NOMO-1 treated with DMSO at 0.1 percent for 48 hours (cell line): ENCODE measurements at regions not wholly inside any gene's neighbourhood (a gene's known extent, or its start where the extent isn't known, plus 50 kb on each side); places are given as distances from the start of the nearest gene placed in this dataset.

Experiments used
- DNase-seq: peaks from one replicate; lab custom pipeline; 2025; ENCODE audit not compliant: unreplicated experiment; lab: John Stamatoyannopoulos, UW

GRCh38 chr17:79325709-79326430 is 251.2 kb downstream of the ENGASE start:
- no peak for DNase-seq

GRCh38 chr17:79324194-79324593 is 249.6 kb downstream of the ENGASE start:
- no peak for DNase-seq

- no peak for DNase-seq
These were observed 248.9 kb downstream of the ENGASE start for GRCh38 chr17:79323566-79323965.

- no peak for DNase-seq
These were observed 247.8 kb downstream of the ENGASE start for GRCh38 chr17:79322211-79323123.

GRCh38 chr17:79320331-79320730 is 245.7 kb downstream of the ENGASE start:
- no peak for DNase-seq

- no peak for DNase-seq
These were observed 243.3 kb downstream of the ENGASE start for GRCh38 chr17:79317916-79318315.

DNA sequence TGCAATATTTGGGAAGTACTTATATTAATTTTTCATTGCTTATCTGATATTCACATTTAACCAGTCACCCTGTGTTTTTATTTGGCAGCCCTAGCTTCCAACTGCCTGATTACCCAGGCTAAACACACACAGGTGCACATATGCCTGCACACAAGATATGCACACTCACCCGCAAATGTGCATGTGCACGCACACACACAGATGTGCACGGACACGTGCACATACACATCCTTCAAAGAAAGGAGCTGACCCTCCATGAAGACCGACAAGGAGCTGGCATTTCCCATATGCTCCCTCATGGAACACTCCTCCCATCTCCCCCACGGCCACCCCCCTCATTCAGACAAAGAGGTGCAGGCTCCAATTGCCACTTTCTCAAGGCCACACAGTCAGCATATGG is 242.2 kb downstream of the ENGASE start:
- DNase-seq, result no peak

GRCh38 chr17:79315358-79316105 is 240.9 kb downstream of the ENGASE start:
- no peak for DNase-seq

DNA sequence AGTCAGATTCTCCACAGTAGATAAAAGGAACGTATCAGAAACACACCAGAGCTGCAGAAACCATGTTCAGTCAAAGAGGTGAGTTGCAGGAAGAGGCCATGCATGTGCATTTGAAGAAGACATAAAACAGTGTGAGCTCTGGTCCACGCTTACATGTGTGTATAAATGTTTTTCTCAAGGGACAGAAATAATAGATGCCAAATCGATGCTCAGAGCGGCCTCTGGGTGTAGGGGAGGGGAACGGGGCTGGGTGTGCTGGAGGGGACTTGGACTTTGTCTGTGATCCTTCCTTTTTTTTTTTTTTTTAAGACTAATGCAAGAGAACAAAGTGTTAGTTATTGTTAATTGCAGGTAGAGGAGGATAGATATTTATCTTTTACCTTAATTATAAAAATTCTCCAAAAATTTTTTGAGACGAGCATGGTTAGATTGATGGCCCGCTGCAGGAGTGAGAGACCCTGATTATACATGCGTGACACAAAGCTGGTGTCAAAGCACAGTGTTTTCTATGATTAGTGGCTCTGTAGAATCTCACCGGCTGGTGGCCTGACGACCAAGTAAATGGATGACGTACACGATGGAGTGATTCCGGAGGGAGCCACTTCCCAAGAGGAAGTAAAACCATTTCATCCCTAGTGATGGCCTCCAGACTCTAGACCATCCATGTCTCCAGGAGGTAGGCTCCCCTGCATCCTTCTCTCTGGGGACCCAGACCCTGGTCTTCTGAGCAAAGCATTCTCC is 240.2 kb downstream of the ENGASE start:
- no peak for DNase-seq

DNA sequence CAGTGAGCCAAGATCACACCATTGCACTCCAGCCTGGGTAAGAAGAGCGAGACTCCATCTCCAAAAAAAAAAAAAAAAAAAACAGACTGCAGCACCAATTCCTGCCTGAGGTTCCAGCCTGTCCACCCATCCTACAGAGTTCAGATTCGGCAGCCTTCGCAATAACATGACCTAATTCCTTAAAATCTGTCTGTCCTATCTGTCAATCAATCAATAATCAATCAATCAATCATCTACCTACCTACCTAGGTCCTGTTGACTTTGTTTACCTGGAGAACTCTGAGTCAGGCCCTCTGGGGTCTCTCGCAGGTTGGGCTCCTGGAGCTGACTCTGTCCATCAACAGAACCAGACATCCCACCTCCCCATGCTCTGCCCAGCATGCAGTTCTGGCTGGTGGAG is 236.7 kb downstream of the ENGASE start:
- DNase-seq, result no peak

DNA sequence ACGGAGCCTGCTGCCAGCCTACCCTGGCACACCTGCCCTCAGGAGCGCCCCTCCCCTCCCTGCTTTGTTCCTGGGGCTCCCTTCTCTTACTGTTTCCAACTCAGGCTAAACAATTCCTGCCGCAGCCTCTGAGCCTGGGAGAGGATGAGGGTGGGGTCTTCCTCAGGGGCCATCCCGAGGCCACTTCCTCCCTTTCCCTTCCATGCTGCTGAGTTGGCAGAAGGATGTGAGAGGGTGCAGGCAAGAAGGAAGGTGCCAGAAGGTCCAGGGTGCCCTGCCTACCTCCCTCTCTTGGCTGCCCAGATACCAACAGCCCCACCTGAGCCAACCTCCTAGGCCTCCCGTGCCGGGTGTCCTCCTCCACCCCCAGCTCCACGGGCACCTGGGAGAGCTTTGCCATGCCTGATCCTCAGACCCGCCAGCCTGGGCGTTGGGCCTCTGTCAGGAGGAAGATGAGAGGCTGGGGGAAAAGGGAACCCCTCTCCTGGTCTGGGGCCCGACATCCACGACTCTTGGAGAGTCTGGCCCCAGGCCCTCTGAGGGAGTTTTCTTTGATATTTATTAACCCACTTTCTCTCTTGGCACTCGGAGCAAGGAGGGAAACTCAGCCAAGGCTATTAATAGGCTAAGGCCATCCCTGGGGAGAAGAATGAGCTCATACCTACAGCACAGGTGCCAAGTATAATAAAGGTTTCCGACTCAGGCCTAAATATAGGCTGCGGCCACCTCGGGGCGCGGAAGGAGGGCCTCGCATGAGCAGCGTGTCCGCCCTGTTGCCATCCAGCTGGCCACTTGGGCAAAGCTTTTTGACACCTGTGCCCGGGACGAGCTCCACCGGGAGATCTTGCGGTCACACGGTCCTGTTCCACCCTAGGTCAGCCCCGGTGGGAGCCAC is 232.0 kb downstream of the ENGASE start:
- DNase-seq, result no peak

DNA sequence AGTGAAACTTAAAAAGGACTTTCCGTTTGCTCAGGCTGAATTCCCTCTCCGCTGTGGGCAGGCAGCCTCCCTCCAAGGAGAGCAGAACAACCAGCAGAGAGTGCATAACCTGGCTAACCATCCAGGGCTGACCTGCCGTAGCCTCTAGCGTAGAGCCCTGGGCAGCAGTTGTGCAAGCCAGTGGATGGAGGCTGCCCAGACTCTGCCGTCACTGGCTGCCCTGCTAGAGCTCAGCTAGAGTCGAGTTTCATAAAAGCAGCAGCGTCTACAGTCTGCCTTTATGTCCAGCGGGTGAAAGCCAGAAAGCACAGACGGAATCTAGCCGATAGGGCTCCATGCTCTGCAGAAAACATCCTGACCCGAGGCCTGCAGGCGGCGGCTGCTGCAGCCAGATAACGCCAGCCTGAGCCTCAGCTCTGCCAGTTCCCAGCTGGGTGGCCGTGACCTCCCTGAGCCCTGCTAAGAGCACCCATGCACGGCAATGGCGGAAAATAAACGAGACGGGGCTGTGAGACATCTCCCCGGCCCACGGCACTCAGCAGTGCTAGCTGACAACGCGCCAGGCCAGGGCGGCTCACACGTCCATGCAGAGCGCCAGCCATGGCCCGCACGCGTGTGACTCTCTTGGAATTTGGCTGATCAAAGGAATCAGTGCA is 231.3 kb downstream of the ENGASE start:
- DNase-seq, result no peak

GRCh38 chr17:79305376-79305767 is 230.7 kb downstream of the ENGASE start:
- DNase-seq, result no peak

DNA sequence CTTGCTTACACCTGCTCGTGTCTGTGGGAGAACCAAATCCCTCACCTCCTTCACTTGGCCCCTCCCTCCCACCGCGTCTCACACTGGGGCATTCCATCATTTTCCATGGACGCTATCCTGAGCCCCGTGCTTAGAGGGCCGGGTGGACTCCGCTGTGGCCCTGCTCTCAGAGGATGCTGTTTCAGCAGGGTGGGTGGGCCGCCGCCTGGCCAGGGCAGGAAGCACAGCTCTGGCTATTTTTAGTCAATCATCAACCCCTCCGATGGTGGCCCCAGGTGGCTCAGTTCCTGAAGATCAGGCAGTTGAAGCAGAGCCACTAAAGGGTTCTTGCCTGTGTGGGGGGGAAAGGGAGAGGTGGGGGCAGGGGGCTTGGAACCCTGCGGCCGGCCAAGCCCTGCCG is 230.3 kb downstream of the ENGASE start:
- DNase-seq, result no peak

DNA sequence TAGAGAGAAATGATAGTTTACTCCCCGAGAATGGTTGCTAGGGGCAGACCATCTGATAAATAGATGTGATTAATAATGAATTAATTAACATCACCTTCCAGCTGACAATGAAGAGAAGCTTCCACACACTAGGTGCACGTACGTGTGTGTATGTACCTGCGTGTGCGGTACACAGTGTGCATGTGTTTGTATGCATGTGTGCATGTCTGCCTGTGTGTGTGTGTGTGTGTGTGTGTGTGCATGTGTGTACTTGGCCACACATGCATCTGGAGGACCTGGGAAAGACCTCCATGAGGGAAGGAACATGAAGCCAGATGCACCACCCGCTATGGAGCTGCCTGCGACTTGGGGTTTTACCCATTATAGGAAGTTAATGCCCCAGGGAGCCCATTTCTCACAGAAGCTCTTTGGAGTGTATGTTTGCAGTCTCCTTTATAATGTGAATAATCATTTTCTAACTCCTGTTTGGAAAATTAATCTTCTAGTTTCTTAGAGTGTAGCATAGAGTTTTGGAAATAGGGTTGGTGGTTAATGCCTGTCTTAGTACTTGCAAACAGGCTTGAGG is 229.1 kb downstream of the ENGASE start:
- no peak for DNase-seq

DNA sequence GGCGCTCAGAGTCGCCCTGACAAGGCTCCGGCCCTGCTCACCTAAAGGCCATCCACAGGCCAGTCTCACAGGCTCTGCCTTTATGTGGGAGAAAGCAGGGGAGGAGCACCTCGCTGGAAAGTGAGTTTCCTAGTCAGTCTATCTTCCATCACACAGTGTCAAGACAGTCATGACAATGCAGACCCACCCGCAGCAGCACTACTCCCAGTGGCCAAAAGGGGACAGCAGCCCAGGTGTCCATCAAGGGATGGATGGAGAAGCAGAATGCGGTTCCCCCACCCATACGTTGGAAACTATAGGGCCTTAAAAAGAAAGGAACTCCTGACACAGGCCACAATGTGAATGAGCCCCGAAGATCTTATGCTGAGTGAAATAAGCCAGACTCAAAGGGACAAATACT is 226.8 kb downstream of the ENGASE start:
- no peak for DNase-seq

DNA sequence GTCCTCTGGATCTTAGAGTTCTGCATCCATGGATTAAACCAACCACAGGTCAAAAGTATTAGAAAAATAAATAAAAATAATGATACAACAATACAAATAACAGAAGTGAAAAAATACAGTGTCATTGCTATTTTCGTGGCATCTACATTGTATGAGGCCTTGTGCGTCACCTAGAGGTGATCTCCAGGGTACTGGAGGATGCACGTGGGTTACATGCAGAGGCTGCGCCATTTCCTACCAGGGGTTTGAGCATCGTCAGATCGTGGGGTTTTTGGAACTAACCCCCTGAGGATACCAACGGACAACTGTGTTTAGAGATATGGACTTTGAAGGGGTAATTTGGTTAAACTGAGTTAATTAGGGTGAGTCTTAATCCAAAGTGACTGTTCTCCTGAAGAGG is 224.7 kb downstream of the ENGASE start:
- no peak for DNase-seq

DNA sequence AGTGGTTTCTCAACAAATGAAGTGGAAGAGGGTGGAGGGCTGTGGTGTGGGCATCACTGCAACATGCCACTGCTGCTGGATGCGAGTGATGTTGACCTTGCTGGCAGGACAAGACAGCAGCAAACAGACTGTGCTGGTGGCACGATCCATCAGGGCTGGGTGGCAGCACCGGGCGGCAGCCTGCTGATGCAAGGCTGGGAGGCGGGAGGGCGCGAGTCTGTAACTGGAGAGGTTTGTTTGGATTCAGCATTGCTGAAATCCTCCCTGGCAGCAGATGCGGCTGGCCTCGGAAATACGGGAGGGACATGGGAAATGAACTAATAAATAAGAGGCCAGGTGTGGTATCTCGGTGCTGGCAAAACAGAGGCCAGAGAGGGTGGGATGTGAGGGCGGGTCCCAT is 224.2 kb downstream of the ENGASE start:
- DNase-seq, result no peak

DNA sequence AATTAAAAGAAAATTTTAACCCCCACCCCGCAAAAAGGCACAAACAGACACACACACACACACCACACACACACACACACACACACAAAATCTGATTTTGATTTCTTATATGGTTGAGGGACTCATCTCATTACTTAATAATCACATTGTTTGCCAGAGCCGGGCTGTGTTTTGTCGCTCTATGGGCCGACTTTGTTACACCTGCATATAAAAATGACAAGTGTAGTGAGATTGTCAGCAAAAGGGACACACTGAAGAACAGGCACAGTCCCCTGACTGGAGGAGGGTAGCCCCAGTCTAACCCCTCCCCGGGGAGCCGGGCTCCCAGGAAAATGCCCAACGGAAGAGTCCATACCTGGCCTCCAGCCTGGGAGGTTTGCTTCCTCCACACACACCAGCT is 221.6 kb downstream of the ENGASE start:
- no peak for DNase-seq
